D721Med (cell line): ENCODE measurements at regions not wholly inside any gene's neighbourhood (a gene's known extent, or its start where the extent isn't known, plus 50 kb on each side); places are given as distances from the start of the nearest gene placed in this dataset.

Experiments
- DNase-seq: peaks from one replicate; pipeline ENCODE4 v3.0.0; 2011; ENCODE audit warnings: low spot score; ENCODE audit not compliant: insufficient read length
- FAIRE-seq: peaks from 2 replicates; lab custom pipeline; 2011; peaks lifted over from hg19 to GRCh38; lab: Jason Lieb, UNC
- CTCF ChIP-seq: IDR thresholded peaks from 2 replicates; pipeline ENCODE4 v1.5.1; 2012; ENCODE audit warnings: mild to moderate bottlenecking, control low read depth; ENCODE audit not compliant: insufficient read depth; ENCODE audit errors: missing control alignments

- FAIRE-seq, result no peak
- no peak for DNase-seq
- no peak for TF ChIP-seq CTCF
Observed at GRCh38 chr14:101616202-101616601, 54.9 kb downstream of the DIO3 start.

- no peak for TF ChIP-seq CTCF
- FAIRE-seq (no peak), DNase-seq (no peak)
Observed at GRCh38 chr14:101619484-101619883, 58.2 kb downstream of the DIO3 start.

GRCh38 chr14:101620031-101620788 lies 58.9 kb downstream of the DIO3 start:
- TF ChIP-seq CTCF, result no peak
- FAIRE-seq (no peak), DNase-seq (no peak)

- FAIRE-seq (no peak), DNase-seq (no peak)
- no peak for TF ChIP-seq CTCF
Observed at GRCh38 chr14:101620821-101621785, 59.8 kb downstream of the DIO3 start.

GRCh38 chr14:101622251-101623076 lies 61.2 kb downstream of the DIO3 start:
- DNase-seq (no peak), FAIRE-seq (no peak)
- no peak for TF ChIP-seq CTCF

GRCh38 chr14:101623077-101623372 lies 61.7 kb downstream of the DIO3 start:
- DNase-seq (no peak), FAIRE-seq (no peak)
- no peak for TF ChIP-seq CTCF
